Lower lobe of right lung (tissue), 2 donors: ENCODE measurements at regions not wholly inside any gene's neighbourhood (a gene's known extent, or its start where the extent isn't known, plus 50 kb on each side); places are given as distances from the start of the nearest gene placed in this dataset.
"Not testable (repeated sequence)": the region's sequence is repeated elsewhere in the genome, so short reads cannot be mapped to it uniquely, and the experiment has no call there.

Source experiments
- ATAC-seq, 2 donors: fragments of 200-7000 bp; cut with Tn5 transposase; one replicate each; pipeline ENCODE4 v1.9.1; 2020 to 2022; ENCODE audit warnings: mild to moderate bottlenecking in 2 of 2, moderate library complexity in 2 of 2
- DNase-seq: peaks from one replicate; pipeline ENCODE4 v3.0.0-alpha.2; 2020
- H3K27ac ChIP-seq: fragments of 200-600 bp; one replicate; pipeline ENCODE4 v1.8.0; 2022
- H3K27me3 ChIP-seq: fragments of 200-600 bp; one replicate; pipeline ENCODE4 v1.8.0; 2022; ENCODE audit warnings: low read depth
- H3K36me3 ChIP-seq: fragments of 200-600 bp; one replicate; pipeline ENCODE4 v1.8.0; 2022; ENCODE audit warnings: mild to moderate bottlenecking
- H3K4me1 ChIP-seq: fragments of 200-600 bp; one replicate; pipeline ENCODE4 v1.8.0; 2022
- H3K4me3 ChIP-seq: fragments of 200-600 bp; one replicate; pipeline ENCODE4 v1.8.0; 2022; ENCODE audit warnings: mild to moderate bottlenecking
- H3K9me3 ChIP-seq: fragments of 200-600 bp; one replicate; pipeline ENCODE4 v1.8.0; 2022
- CTCF ChIP-seq: fragments of 200-600 bp; IDR thresholded peaks from one replicate; pipeline ENCODE4 v1.8.0; 2022; ENCODE audit warnings: antibody characterized with exemption, mild to moderate bottlenecking
- intact Hi-C: fragments of 100-400 bp; cut with DNase I; formaldehyde crosslinking; loops from one replicate; pipeline ENCODE4 v1.11.0; 2022
- donor health status: DM: no; HTN: yes; CAD: no; lungs with severe emphysema.

DNA sequence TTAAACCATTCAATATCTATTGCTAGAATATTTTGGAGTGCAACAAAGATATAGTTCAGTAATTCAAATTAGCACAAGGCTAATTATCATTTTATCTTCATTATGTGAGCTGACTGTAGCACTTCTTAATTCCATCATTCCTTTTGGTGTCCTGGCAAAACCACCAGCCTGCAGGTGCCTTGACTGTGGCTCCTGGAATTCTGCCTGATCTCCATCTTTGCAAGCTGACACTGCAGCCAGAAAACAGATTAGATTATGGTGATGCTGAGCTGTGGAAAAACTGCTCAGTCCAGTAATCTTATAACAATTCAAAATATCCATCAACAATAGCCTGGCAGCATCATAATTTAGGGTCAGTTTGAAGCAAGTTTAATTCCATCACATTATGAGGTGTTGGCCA lies 919.5 kb downstream of the DTWD2 start:
- Histone ChIP-seq H3K4me1 (no peaks in the 10 kb centered on the region), H3K27ac (no peak overlapping the region), H3K36me3 (no peaks in the 10 kb centered on the region), H3K4me3 (no peak overlapping the region), H3K27me3 (no peaks in the 10 kb centered on the region), H3K9me3 (no peaks in the 10 kb centered on the region)
- intact Hi-C loops: no loop called here
- no peak for TF ChIP-seq CTCF
- ATAC-seq: no peak
- DNase-seq: no peak

DNA sequence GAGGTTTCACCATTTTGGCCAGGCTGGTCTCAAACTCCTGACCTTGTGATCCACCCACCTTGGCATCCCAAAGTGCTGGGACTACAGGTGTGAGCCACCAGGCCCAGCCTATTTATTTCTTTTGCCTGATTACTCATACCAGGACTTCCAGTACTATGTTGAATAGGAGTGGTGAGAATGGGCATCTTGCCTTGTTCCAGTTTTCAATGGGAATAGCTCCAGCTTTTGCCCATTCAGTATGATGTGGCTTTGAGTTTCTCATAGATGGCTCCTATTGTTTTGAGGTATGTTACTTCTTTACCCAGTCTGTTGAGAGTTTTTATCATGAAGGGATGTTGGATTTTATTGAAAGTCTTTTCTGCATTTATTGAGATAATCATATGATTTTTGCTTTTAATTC lies 924.5 kb downstream of the DTWD2 start:
- intact Hi-C loops, H3K4me3 ChIP-seq, ATAC-seq, DNase-seq, H3K36me3 ChIP-seq, H3K4me1 ChIP-seq, H3K9me3 ChIP-seq, H3K27me3 ChIP-seq, H3K27ac ChIP-seq: not testable (repeated sequence)

DNA sequence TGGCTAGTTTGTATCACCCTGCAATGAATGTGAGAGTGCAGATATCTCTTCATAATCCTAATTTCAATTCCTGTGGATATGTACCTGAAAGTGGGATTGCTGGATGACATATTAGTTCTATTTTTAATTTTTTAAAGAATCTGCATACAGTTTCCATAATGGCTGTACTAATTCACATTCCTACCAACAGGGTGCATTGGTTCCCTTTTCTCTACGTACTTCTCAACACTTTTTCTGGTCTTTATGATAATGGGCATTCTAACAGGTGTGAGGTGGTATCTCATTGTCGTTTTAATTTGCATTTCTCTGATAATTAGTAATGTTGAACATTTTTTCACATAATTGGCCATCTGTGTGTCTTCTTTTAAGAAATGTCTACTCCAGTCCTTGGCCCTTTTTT lies 927.5 kb downstream of the DTWD2 start:
- no peak for TF ChIP-seq CTCF
- Histone ChIP-seq H3K4me1 (no peaks in the 10 kb centered on the region), H3K27ac (no peak overlapping the region), H3K4me3 (no peak overlapping the region), H3K27me3 (no peaks in the 10 kb centered on the region), H3K36me3 (no peaks in the 10 kb centered on the region), H3K9me3 (no peaks in the 10 kb centered on the region)
- DNase-seq (no peak), ATAC-seq (no peak)
- intact Hi-C loops: no loop called here

DNA sequence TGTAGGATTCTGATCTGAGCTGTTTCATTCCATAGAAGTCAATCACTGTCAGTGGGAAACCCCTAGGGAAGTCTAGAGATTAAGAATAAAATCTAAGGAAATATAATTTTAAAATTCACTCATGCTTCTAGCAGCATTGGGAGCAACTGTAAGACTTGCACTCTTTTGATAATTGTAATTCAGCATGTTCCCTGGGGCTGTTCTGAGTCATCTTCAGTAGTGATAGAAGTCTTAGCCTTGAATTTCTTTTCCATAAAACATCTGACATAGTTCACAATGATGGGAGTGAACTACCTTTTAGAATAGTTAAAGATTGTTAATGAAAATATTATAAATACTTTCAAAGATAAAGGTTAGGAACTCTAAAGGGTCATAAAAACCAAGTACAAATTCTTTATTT lies 935.8 kb downstream of the DTWD2 start:
- no peak for TF ChIP-seq CTCF

GRCh38 chr5:118044169-118044568 lies 944.2 kb downstream of the DTWD2 start:
- Histone ChIP-seq H3K36me3 (no peaks in the 10 kb centered on the region), H3K27ac (no peak overlapping the region), H3K9me3 (no peaks in the 10 kb centered on the region), H3K4me1 (no peaks in the 10 kb centered on the region), H3K27me3 (no peaks in the 10 kb centered on the region), H3K4me3 (no peak overlapping the region)
- DNase-seq (no peak), ATAC-seq (no peak)
- intact Hi-C loops: no loop called here
- TF ChIP-seq CTCF: no peak

More for the DNA sequence above, 935.8 kb downstream of the DTWD2 start:
- Histone ChIP-seq H3K9me3 (no peaks in the 10 kb centered on the region), H3K27ac (no peak overlapping the region), H3K4me3 (no peak overlapping the region), H3K36me3 (no peaks in the 10 kb centered on the region), H3K27me3 (no peaks in the 10 kb centered on the region), H3K4me1 (no peaks in the 10 kb centered on the region)
- intact Hi-C loops: no loop called here
- no peak for DNase-seq
- no peak for ATAC-seq

DNA sequence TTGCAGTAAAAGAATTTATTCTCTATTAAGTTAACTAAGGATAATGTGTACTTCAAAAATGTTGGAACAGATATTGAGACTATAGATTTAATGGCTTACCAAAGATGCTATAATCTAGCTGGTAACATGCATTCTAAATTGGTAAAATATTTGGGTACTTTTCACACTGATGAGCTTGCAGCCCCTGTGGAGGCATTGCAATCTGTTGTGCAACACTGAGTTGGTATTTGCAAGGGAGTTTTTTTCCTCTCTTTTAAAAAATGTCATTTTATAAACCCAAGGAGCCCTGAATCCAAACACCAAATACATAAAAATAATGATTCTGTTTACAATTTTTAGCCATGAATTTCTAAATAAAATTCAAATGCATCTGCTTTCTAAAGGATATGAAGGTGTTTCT lies 944.8 kb downstream of the DTWD2 start:
- no peaks in the 10 kb centered on the region for H3K27me3 ChIP-seq
- H3K27ac ChIP-seq: no peak overlapping the region
- ATAC-seq: no peak
- no peak overlapping the region for H3K4me3 ChIP-seq
- H3K36me3 ChIP-seq: no peaks in the 10 kb centered on the region
- TF ChIP-seq CTCF: no peak
- DNase-seq: no peak
- no peaks in the 10 kb centered on the region for H3K4me1 ChIP-seq
- intact Hi-C loops: no loop called here
- H3K9me3 ChIP-seq: no peaks in the 10 kb centered on the region
